BE2C (cell line): ENCODE measurements at regions not wholly inside any gene's neighbourhood (a gene's known extent, or its start where the extent isn't known, plus 50 kb on each side); places are given as distances from the start of the nearest gene placed in this dataset.

ENCODE experiments used
- DNase-seq: peaks from one replicate; pipeline ENCODE4 v3.0.0-alpha.2; 2020
- H3K27me3 ChIP-seq: fragments of 250-450 bp; sonication (Bioruptor Pico); 2 replicates; pipeline ENCODE4 v1.5.1; 2020; ENCODE audit warnings: mild to moderate bottlenecking
- H3K36me3 ChIP-seq: fragments of 250-450 bp; sonication (Bioruptor Pico); 2 replicates; pipeline ENCODE4 v1.5.1; 2020; ENCODE audit warnings: mild to moderate bottlenecking
- H3K4me1 ChIP-seq: fragments of 250-450 bp; sonication (Bioruptor Pico); 2 replicates; pipeline ENCODE4 v1.5.1; 2020
- H3K4me3 ChIP-seq: 2 replicates; pipeline ENCODE4 v1.5.1; 2011; ENCODE audit warnings: low read depth, low read length
- H3K9me3 ChIP-seq: fragments of 250-450 bp; sonication (Bioruptor Pico); 2 replicates; pipeline ENCODE4 v1.5.1; 2020
- TF ChIP-seq, protein P1 (sequence below): IDR thresholded peaks from 2 replicates; pipeline ENCODE4 v1.5.1; 2012; ENCODE audit warnings: mild to moderate bottlenecking, low read depth, low read length

DNA sequence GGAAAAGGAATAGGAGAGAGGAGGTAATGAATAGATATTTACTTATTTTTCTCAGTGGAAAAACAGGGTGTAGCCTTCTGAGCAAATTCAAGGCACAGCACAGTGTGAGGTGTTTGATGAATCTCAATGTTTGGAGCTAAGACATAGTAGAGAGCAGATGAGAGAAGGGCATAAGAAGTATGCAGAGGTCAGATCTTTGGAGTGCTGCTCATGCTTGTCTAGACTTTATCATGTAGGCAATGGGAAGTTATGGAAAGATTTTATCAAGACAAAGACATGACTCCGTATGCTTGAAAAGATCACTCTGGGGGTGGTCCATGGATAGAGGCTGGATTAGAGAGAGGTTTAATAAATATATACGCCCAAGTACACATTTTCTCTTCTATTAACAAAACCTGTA lies 217.0 kb upstream of the CNR1 start:
- Histone ChIP-seq H3K9me3 (no peaks in the 10 kb centered on the region), H3K4me3 (no peak overlapping the region), H3K27me3 (no peaks in the 10 kb centered on the region), H3K4me1 (no peaks in the 10 kb centered on the region), H3K36me3 (no peaks in the 10 kb centered on the region)
- no peak for DNase-seq
- TF ChIP-seq, protein P1, sequence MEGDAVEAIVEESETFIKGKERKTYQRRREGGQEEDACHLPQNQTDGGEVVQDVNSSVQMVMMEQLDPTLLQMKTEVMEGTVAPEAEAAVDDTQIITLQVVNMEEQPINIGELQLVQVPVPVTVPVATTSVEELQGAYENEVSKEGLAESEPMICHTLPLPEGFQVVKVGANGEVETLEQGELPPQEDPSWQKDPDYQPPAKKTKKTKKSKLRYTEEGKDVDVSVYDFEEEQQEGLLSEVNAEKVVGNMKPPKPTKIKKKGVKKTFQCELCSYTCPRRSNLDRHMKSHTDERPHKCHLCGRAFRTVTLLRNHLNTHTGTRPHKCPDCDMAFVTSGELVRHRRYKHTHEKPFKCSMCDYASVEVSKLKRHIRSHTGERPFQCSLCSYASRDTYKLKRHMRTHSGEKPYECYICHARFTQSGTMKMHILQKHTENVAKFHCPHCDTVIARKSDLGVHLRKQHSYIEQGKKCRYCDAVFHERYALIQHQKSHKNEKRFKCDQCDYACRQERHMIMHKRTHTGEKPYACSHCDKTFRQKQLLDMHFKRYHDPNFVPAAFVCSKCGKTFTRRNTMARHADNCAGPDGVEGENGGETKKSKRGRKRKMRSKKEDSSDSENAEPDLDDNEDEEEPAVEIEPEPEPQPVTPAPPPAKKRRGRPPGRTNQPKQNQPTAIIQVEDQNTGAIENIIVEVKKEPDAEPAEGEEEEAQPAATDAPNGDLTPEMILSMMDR: no peak

DNA sequence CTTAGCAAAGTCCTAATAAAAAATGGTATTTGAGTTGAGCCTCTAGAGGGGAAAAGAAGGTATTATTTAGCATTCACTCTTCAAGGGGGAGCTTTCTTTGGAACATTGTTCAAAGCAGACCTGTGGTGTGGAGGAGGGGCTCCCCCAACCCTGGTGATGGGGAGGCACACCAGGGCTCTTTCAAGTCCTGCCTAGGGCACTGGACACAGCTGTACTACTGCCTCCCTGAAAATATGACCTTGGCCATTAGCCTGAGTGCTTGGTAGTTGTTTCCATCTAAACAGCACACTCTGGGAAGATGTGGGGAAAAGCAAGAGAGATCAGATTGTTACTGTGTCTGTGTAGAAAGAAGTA lies 215.1 kb upstream of the CNR1 start:
- no peaks in the 10 kb centered on the region for H3K27me3 ChIP-seq
- no peak for DNase-seq
- H3K36me3 ChIP-seq: no peaks in the 10 kb centered on the region
- H3K9me3 ChIP-seq: no peaks in the 10 kb centered on the region
- TF ChIP-seq, protein P1: no peak
- H3K4me1 ChIP-seq: no peaks in the 10 kb centered on the region
- H3K4me3 ChIP-seq: no peak overlapping the region

DNA sequence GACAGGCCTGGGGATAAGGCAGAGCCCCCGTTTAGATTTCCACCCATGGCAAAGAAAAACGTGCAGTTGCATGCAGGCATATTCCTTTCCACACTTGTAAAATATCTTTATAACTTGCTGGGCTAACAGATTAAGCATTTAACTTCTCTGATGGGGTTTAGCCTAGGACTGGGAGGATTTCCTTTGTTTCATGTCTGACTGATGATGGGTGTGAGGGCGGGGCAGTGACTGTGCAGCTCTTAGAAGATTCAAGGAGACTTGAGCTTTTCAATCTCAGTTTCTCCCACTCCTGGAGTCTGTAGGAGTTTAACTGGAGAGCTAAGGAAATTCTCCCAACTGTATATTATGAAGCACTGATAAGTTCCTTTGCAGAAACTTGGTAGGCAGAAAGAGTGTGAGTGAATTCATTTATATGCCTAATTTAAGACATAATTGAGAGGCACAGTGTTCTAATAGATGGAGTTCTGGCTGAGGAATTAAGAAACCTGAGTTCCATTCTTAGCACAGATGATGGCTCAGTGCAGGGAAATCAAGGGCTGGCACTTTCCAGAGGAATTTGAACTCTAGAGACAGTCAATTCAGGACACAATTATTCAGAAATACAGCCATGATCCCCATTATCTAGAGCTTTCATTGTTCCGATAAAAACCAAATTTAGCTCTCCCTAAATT lies 214.6 kb upstream of the CNR1 start:
- Histone ChIP-seq H3K4me3 (no peak overlapping the region), H3K4me1 (no peaks in the 10 kb centered on the region), H3K36me3 (no peaks in the 10 kb centered on the region), H3K27me3 (no peaks in the 10 kb centered on the region), H3K9me3 (no peaks in the 10 kb centered on the region)
- TF ChIP-seq, protein P1: no peak
- DNase-seq: no peak

GRCh38 chr6:88380083-88380482 lies 213.9 kb upstream of the CNR1 start:
- H3K9me3 ChIP-seq: no peaks in the 10 kb centered on the region
- H3K27me3 ChIP-seq: no peaks in the 10 kb centered on the region
- no peak for DNase-seq
- H3K4me1 ChIP-seq: no peaks in the 10 kb centered on the region
- H3K4me3 ChIP-seq: no peak overlapping the region
- TF ChIP-seq, protein P1: no peak
- no peaks in the 10 kb centered on the region for H3K36me3 ChIP-seq

DNA sequence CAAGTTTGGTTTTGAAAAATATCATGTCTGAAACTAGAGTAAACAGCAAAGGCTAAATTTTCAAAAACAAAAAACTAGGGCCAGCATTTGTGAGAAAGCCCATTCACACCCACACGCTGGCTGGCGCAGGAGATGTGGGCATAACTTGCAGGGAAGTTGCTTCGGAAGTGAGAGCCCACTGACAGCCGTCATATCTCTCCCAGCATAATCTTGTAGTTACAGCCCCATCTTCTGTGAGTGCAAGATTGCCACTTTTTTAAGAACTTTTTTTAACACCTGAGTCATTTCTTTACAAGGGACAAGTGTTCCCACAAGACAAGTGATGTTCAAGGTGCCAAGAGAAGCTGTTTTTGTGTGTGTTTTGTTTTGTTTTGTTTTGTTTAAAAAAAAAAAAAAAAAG lies 212.5 kb upstream of the CNR1 start:
- no peaks in the 10 kb centered on the region for H3K27me3 ChIP-seq
- no peak overlapping the region for H3K4me3 ChIP-seq
- DNase-seq: no peak
- no peaks in the 10 kb centered on the region for H3K9me3 ChIP-seq
- no peaks in the 10 kb centered on the region for H3K4me1 ChIP-seq
- TF ChIP-seq, protein P1: no peak
- H3K36me3 ChIP-seq: no peaks in the 10 kb centered on the region

GRCh38 chr6:88377976-88378568 lies 211.9 kb upstream of the CNR1 start:
- H3K27me3 ChIP-seq: no peaks in the 10 kb centered on the region
- no peak overlapping the region for H3K4me3 ChIP-seq

More at GRCh38 chr6:88377976-88378568, 211.9 kb upstream of the CNR1 start:
- Histone ChIP-seq H3K4me1 (no peaks in the 10 kb centered on the region), H3K36me3 (no peaks in the 10 kb centered on the region), H3K9me3 (no peaks in the 10 kb centered on the region)
- DNase-seq: no peak
- TF ChIP-seq, protein P1: no peak
